SU-DHL-6 (cell line): ENCODE measurements at regions not wholly inside any gene's neighbourhood (a gene's known extent, or its start where the extent isn't known, plus 50 kb on each side); places are given as distances from the start of the nearest gene placed in this dataset.

ENCODE experiments used
- H2AFZ ChIP-seq: fragments of 200-600 bp; sonication (generic); 2 replicates; pipeline ENCODE4 v1.6.1; 2014; ENCODE audit warnings: low read depth, mild to moderate bottlenecking, moderate library complexity, mixed read lengths, antibody characterized with exemption, low read length; ENCODE audit not compliant: severe bottlenecking
- H3F3A ChIP-seq: fragments of 200-600 bp; shearing (Covaris generic); 2 replicates; pipeline ENCODE4 v1.6.0; 2016; ENCODE audit warnings: antibody characterized with exemption, mild to moderate bottlenecking; ENCODE audit not compliant: insufficient read depth
- H3K27ac ChIP-seq: fragments of 200-600 bp; sonication (generic); 2 replicates; pipeline ENCODE4 v1.5.1; 2016; ENCODE audit warnings: low read depth, mild to moderate bottlenecking, low read length, moderate library complexity, mixed read lengths
- H3K27me3 ChIP-seq: fragments of 200-600 bp; sonication (generic), shearing (Covaris generic); 2 replicates; pipeline ENCODE4 v1.6.0; 2014; ENCODE audit warnings: mild to moderate bottlenecking, low read length
- H3K36me3 ChIP-seq: fragments of 200-600 bp; sonication (generic); 2 replicates; pipeline ENCODE4 v1.6.1; 2014; ENCODE audit warnings: mild to moderate bottlenecking, low read length, mixed read lengths
- H3K4me2 ChIP-seq: fragments of 300-600, 200-600 bp; shearing (Covaris generic), sonication (generic); 2 replicates; pipeline ENCODE4 v1.6.0; 2014; ENCODE audit warnings: low read length, low read depth, mild to moderate bottlenecking; ENCODE audit not compliant: poor library complexity, severe bottlenecking
- H3K4me3 ChIP-seq: fragments of 200-600 bp; sonication (generic); 2 replicates; pipeline ENCODE4 v1.5.1; 2014; ENCODE audit warnings: antibody characterized with exemption, low read length, mild to moderate bottlenecking, mixed read lengths; ENCODE audit not compliant: insufficient read depth, poor library complexity, severe bottlenecking
- H3K79me2 ChIP-seq: fragments of 200-600 bp; sonication (generic); 2 replicates; pipeline ENCODE4 v1.6.1; 2014; ENCODE audit warnings: mild to moderate bottlenecking, low read length, moderate library complexity; ENCODE audit not compliant: insufficient read depth
- H3K9ac ChIP-seq: fragments of 200-600 bp; sonication (generic); 2 replicates; pipeline ENCODE4 v1.7.0; 2014; ENCODE audit warnings: mild to moderate bottlenecking, low read length
- H3K9me2 ChIP-seq: fragments of 200-600 bp; sonication (generic); replicated peaks from 2 replicates; pipeline ENCODE4 v1.6.1; 2014; ENCODE audit warnings: low read length; ENCODE audit not compliant: insufficient read depth
- H3K9me3 ChIP-seq: fragments of 200-600 bp; sonication (generic); 2 replicates; pipeline ENCODE4 v1.6.1; 2014; ENCODE audit warnings: low read length, mixed read lengths; ENCODE audit not compliant: insufficient read depth
- H4K20me1 ChIP-seq: fragments of 200-600 bp; sonication (generic); 2 replicates; pipeline ENCODE4 v1.6.1; 2014; ENCODE audit warnings: low read depth, mild to moderate bottlenecking, antibody characterized with exemption, low read length, moderate library complexity, mixed read lengths
- EZH2phosphoT487 ChIP-seq: fragments of 200-600 bp; sonication (generic), shearing (Covaris generic); conservative IDR thresholded peaks from 2 replicates; pipeline ENCODE4 v1.6.1; 2018; ENCODE audit warnings: mild to moderate bottlenecking, antibody characterized with exemption, low read length, moderate library complexity, mixed read lengths
- TF ChIP-seq, protein P1 (sequence below): fragments of 200-600 bp; sonication (generic); IDR thresholded peaks from one replicate; pipeline ENCODE4 v1.5.1; 2017; ENCODE audit warnings: antibody characterized with exemption, mild to moderate bottlenecking, low read length, moderate library complexity; ENCODE audit not compliant: insufficient read depth, poor library complexity, severe bottlenecking

- no peaks in the 10 kb centered on the region for H4K20me1 ChIP-seq
- H3K4me3 ChIP-seq, result no peak overlapping the region
- no peak overlapping the region for H3K9ac ChIP-seq
- no peak for TF ChIP-seq EZH2phosphoT487
- TF ChIP-seq, protein P1, sequence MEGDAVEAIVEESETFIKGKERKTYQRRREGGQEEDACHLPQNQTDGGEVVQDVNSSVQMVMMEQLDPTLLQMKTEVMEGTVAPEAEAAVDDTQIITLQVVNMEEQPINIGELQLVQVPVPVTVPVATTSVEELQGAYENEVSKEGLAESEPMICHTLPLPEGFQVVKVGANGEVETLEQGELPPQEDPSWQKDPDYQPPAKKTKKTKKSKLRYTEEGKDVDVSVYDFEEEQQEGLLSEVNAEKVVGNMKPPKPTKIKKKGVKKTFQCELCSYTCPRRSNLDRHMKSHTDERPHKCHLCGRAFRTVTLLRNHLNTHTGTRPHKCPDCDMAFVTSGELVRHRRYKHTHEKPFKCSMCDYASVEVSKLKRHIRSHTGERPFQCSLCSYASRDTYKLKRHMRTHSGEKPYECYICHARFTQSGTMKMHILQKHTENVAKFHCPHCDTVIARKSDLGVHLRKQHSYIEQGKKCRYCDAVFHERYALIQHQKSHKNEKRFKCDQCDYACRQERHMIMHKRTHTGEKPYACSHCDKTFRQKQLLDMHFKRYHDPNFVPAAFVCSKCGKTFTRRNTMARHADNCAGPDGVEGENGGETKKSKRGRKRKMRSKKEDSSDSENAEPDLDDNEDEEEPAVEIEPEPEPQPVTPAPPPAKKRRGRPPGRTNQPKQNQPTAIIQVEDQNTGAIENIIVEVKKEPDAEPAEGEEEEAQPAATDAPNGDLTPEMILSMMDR, result no peak
- no peak overlapping the region for H3K4me2 ChIP-seq
- no peaks in the 10 kb centered on the region for H3F3A ChIP-seq
- no peak overlapping the region for H3K27ac ChIP-seq
- H2AFZ ChIP-seq, result no peak overlapping the region
- no peaks in the 10 kb centered on the region for H3K36me3 ChIP-seq
- no peaks in the 10 kb centered on the region for H3K9me3 ChIP-seq
- H3K27me3 ChIP-seq, result no peaks in the 10 kb centered on the region
- no peaks in the 10 kb centered on the region for H3K9me2 ChIP-seq
- H3K79me2 ChIP-seq, result no peaks in the 10 kb centered on the region
Measured at GRCh38 chr6:119891644-119892043, 542.1 kb upstream of the MAN1A1 start.

DNA sequence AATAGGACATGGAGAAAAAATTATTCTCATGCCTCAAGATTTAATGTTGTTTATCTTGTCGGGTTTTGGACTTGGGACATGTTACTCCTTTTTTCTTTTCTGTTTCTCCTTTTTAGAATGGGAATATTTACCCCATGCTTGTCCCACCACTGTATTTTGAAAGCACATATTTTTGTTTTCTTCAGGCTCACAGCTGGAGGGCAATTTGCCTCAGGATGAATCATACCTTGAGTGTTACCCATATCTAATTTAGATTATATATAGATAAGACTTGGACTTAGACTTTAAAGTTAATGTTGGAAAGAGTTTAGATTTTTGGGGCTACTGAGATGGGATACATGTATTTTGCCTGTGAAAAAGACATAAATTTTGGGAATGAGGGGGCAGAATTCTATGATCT lies 541.6 kb upstream of the MAN1A1 start:
- TF ChIP-seq, protein P1, result no peak
- TF ChIP-seq EZH2phosphoT487, result no peak
- no peak overlapping the region for H3K9ac ChIP-seq
- H3K9me2 ChIP-seq, result no peaks in the 10 kb centered on the region
- H3K79me2 ChIP-seq, result no peaks in the 10 kb centered on the region
- H3K27ac ChIP-seq, result no peak overlapping the region
- no peak overlapping the region for H2AFZ ChIP-seq
- H3F3A ChIP-seq, result no peaks in the 10 kb centered on the region
- H3K4me3 ChIP-seq, result no peak overlapping the region
- no peaks in the 10 kb centered on the region for H3K27me3 ChIP-seq
- H3K4me2 ChIP-seq, result no peak overlapping the region
- no peaks in the 10 kb centered on the region for H3K36me3 ChIP-seq
- no peaks in the 10 kb centered on the region for H4K20me1 ChIP-seq
- no peaks in the 10 kb centered on the region for H3K9me3 ChIP-seq

DNA sequence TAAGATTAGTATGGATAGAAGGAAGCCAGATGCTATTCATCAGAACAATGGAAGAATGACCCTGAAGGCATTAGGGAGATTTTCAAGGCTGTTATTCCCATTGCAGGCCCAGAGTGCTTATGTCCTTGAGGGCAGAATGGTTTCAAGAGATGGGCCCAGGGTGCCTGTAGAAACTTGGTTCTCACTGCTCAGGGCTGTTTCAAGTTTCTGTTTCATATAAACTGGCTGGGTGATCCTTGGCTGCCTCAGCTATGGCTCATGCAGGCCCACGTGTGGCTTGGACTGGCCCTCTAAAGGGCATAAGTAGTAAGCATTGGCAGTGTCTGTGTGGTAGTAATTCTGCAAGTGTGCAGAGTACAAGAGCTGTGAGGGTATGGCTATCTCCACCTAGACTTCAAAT lies 540.9 kb upstream of the MAN1A1 start:
- H3K4me2 ChIP-seq, result no peak overlapping the region
- H3K36me3 ChIP-seq, result no peaks in the 10 kb centered on the region
- H3K79me2 ChIP-seq, result no peaks in the 10 kb centered on the region
- no peaks in the 10 kb centered on the region for H3F3A ChIP-seq
- H3K9me2 ChIP-seq, result no peaks in the 10 kb centered on the region
- H2AFZ ChIP-seq, result no peak overlapping the region
- TF ChIP-seq, protein P1, result no peak
- no peak for TF ChIP-seq EZH2phosphoT487
- no peak overlapping the region for H3K9ac ChIP-seq
- no peaks in the 10 kb centered on the region for H3K9me3 ChIP-seq
- H3K27me3 ChIP-seq, result no peaks in the 10 kb centered on the region
- H4K20me1 ChIP-seq, result no peaks in the 10 kb centered on the region
- H3K27ac ChIP-seq, result no peak overlapping the region
- H3K4me3 ChIP-seq, result no peak overlapping the region
